K562 (cell line): ENCODE measurements at regions not wholly inside any gene's neighbourhood (a gene's known extent, or its start where the extent isn't known, plus 50 kb on each side); places are given as distances from the start of the nearest gene placed in this dataset.

Experiments used
- HSF4 ChIP-seq: fragments of 250-450 bp; sonication (Bioruptor Pico); IDR thresholded peaks from 2 replicates; pipeline ENCODE4 v2.1.2; 2022; ENCODE audit warnings: mild to moderate bottlenecking, moderate library complexity, borderline replicate concordance
- NFXL1 ChIP-seq: fragments of 450-650 bp; formaldehyde crosslinking; IDR thresholded peaks from 2 replicates; pipeline ENCODE4 v1.4.0; 2021; ENCODE audit warnings: mild to moderate bottlenecking
- PTRF ChIP-seq: fragments of 450-650 bp; IDR thresholded peaks from 2 replicates; pipeline ENCODE4 v1.6.1; 2016; ENCODE audit warnings: mild to moderate bottlenecking, missing genetic modification characterization, missing compliant biosample characterization
- PYGO2 ChIP-seq: fragments of 450-650 bp; IDR thresholded peaks from 2 replicates; pipeline ENCODE4 v1.6.1; 2016; ENCODE audit warnings: mild to moderate bottlenecking, missing genetic modification characterization, moderate library complexity, missing compliant biosample characterization
- TEAD1 ChIP-seq, 2 experiments: fragments of 450-650 bp in 1 of 2; sonication (generic) in 1 of 2; formaldehyde crosslinking; IDR thresholded peaks; 2 replicates each; pipeline versions ENCODE4 v1.4.0 to v1.8.0; 2020 to 2022; ENCODE audit warnings: mild to moderate bottlenecking in 2 of 2, missing genetic modification reagents in 1 of 2
- ZNF766 ChIP-seq: fragments of 200-800 bp; sonication (Bioruptor generic); conservative IDR thresholded peaks from 2 replicates; pipeline ENCODE4 v1.6.1; 2016; ENCODE audit warnings: missing genetic modification characterization, missing compliant biosample characterization
- ZNF79 ChIP-seq: fragments of 250-450 bp; sonication (Bioruptor Pico); IDR thresholded peaks from 2 replicates; pipeline ENCODE4 v1.4.0; 2020; ENCODE audit warnings: low read depth, mild to moderate bottlenecking, moderate library complexity
- TF ChIP-seq, protein P1 (sequence below): fragments of 250-450 bp; sonication (Bioruptor Pico); IDR thresholded peaks from 2 replicates; pipeline ENCODE4 v1.4.0; 2020
- TF ChIP-seq, protein P2 (sequence below): sonication (generic); formaldehyde crosslinking; IDR thresholded peaks from 2 replicates; pipeline ENCODE4 v1.8.1; 2023; ENCODE audit warnings: missing genetic modification reagents, mild to moderate bottlenecking, borderline replicate concordance
- TF ChIP-seq, protein P3 (sequence below): fragments of 450-650 bp; IDR thresholded peaks from 2 replicates; pipeline ENCODE4 v1.6.1; 2017; ENCODE audit warnings: antibody characterized with exemption, mild to moderate bottlenecking
- TF ChIP-seq, protein P4 (sequence below): fragments of 250-450 bp; sonication (Bioruptor Pico); IDR thresholded peaks from 2 replicates; pipeline ENCODE4 v1.5.0; 2020; ENCODE audit warnings: mild to moderate bottlenecking
- TF ChIP-seq, protein P5 (sequence below): fragments of 200-800 bp; sonication (Bioruptor generic); IDR thresholded peaks from 2 replicates; pipeline ENCODE4 v1.6.1; 2017; ENCODE audit warnings: missing genetic modification characterization, missing compliant biosample characterization

DNA sequence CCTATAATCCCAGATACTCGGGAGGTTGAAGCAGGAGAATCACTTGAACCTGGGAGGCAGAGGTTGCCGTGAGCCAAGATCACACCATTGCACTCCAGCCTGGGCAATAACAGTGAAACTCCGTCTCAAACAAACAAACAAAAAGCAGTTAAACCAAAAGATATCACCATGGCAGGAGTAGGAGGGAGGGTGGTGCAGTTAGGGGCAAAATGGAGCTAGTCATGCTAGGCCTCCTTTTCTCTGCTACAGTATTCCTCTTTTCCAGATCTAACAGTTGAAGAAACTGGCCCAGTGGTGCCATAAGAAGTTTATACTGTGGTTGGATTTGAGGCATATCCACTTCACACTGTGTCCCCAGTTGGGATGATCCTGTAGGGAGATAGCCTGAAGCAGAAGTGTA, 261.6 kb downstream of the SKIDA1 start (continued):
- TF ChIP-seq TEAD1 (CRISPR knock-in tag; IDR thresholded peaks at IDR 0.05) (peak in 1 of 2 experiments; percentile 67; a peak in 1 of 4 replicates), HSF4 (peak; percentile 66; the same call in 1 of the 2 replicates), ZNF79 (CRISPR knock-in tag) (0 out of 2 replicates have a peak, but pooled peaks have one; percentile 67), NFXL1 (peak; percentile 39; the same call in 1 of the 2 replicates), PYGO2 (tag) (peak; percentile 75; the same call in 1 of the 2 replicates), ZNF766 (CRISPR knock-in tag) (peak; percentile 63; the same call in 1 of the 2 replicates), PTRF (0 out of 2 replicates have a peak, but pooled peaks have one; percentile 61)
- TF ChIP-seq, protein P1, sequence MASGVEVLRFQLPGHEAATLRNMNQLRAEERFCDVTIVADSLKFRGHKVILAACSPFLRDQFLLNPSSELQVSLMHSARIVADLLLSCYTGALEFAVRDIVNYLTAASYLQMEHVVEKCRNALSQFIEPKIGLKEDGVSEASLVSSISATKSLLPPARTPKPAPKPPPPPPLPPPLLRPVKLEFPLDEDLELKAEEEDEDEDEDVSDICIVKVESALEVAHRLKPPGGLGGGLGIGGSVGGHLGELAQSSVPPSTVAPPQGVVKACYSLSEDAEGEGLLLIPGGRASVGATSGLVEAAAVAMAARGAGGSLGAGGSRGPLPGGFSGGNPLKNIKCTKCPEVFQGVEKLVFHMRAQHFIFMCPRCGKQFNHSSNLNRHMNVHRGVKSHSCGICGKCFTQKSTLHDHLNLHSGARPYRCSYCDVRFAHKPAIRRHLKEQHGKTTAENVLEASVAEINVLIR (CRISPR knock-in tag), result peak; percentile 48
- TF ChIP-seq, protein P2, sequence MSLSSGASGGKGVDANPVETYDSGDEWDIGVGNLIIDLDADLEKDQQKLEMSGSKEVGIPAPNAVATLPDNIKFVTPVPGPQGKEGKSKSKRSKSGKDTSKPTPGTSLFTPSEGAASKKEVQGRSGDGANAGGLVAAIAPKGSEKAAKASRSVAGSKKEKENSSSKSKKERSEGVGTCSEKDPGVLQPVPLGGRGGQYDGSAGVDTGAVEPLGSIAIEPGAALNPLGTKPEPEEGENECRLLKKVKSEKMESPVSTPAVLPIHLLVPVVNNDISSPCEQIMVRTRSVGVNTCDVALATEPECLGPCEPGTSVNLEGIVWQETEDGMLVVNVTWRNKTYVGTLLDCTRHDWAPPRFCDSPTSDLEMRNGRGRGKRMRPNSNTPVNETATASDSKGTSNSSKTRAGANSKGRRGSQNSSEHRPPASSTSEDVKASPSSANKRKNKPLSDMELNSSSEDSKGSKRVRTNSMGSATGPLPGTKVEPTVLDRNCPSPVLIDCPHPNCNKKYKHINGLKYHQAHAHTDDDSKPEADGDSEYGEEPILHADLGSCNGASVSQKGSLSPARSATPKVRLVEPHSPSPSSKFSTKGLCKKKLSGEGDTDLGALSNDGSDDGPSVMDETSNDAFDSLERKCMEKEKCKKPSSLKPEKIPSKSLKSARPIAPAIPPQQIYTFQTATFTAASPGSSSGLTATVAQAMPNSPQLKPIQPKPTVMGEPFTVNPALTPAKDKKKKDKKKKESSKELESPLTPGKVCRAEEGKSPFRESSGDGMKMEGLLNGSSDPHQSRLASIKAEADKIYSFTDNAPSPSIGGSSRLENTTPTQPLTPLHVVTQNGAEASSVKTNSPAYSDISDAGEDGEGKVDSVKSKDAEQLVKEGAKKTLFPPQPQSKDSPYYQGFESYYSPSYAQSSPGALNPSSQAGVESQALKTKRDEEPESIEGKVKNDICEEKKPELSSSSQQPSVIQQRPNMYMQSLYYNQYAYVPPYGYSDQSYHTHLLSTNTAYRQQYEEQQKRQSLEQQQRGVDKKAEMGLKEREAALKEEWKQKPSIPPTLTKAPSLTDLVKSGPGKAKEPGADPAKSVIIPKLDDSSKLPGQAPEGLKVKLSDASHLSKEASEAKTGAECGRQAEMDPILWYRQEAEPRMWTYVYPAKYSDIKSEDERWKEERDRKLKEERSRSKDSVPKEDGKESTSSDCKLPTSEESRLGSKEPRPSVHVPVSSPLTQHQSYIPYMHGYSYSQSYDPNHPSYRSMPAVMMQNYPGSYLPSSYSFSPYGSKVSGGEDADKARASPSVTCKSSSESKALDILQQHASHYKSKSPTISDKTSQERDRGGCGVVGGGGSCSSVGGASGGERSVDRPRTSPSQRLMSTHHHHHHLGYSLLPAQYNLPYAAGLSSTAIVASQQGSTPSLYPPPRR (CRISPR knock-in tag), result no peak
- TF ChIP-seq, protein P3, sequence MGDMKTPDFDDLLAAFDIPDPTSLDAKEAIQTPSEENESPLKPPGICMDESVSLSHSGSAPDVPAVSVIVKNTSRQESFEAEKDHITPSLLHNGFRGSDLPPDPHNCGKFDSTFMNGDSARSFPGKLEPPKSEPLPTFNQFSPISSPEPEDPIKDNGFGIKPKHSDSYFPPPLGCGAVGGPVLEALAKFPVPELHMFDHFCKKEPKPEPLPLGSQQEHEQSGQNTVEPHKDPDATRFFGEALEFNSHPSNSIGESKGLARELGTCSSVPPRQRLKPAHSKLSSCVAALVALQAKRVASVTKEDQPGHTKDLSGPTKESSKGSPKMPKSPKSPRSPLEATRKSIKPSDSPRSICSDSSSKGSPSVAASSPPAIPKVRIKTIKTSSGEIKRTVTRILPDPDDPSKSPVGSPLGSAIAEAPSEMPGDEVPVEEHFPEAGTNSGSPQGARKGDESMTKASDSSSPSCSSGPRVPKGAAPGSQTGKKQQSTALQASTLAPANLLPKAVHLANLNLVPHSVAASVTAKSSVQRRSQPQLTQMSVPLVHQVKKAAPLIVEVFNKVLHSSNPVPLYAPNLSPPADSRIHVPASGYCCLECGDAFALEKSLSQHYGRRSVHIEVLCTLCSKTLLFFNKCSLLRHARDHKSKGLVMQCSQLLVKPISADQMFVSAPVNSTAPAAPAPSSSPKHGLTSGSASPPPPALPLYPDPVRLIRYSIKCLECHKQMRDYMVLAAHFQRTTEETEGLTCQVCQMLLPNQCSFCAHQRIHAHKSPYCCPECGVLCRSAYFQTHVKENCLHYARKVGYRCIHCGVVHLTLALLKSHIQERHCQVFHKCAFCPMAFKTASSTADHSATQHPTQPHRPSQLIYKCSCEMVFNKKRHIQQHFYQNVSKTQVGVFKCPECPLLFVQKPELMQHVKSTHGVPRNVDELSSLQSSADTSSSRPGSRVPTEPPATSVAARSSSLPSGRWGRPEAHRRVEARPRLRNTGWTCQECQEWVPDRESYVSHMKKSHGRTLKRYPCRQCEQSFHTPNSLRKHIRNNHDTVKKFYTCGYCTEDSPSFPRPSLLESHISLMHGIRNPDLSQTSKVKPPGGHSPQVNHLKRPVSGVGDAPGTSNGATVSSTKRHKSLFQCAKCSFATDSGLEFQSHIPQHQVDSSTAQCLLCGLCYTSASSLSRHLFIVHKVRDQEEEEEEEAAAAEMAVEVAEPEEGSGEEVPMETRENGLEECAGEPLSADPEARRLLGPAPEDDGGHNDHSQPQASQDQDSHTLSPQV, result peak; percentile 75
- TF ChIP-seq, protein P4, sequence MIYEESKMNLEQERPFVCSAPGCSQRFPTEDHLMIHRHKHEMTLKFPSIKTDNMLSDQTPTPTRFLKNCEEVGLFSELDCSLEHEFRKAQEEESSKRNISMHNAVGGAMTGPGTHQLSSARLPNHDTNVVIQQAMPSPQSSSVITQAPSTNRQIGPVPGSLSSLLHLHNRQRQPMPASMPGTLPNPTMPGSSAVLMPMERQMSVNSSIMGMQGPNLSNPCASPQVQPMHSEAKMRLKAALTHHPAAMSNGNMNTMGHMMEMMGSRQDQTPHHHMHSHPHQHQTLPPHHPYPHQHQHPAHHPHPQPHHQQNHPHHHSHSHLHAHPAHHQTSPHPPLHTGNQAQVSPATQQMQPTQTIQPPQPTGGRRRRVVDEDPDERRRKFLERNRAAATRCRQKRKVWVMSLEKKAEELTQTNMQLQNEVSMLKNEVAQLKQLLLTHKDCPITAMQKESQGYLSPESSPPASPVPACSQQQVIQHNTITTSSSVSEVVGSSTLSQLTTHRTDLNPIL (CRISPR knock-in tag), result 0 out of 2 replicates have a peak, but pooled peaks have one; percentile 34
- TF ChIP-seq, protein P5, sequence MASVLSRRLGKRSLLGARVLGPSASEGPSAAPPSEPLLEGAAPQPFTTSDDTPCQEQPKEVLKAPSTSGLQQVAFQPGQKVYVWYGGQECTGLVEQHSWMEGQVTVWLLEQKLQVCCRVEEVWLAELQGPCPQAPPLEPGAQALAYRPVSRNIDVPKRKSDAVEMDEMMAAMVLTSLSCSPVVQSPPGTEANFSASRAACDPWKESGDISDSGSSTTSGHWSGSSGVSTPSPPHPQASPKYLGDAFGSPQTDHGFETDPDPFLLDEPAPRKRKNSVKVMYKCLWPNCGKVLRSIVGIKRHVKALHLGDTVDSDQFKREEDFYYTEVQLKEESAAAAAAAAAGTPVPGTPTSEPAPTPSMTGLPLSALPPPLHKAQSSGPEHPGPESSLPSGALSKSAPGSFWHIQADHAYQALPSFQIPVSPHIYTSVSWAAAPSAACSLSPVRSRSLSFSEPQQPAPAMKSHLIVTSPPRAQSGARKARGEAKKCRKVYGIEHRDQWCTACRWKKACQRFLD (CRISPR knock-in tag), result 0 out of 2 replicates have a peak, but pooled peaks have one; percentile 57
